Activated CD4-positive, alpha-beta T cell treated with anti-CD3 and anti-CD28 coated beads for 48 hours (primary cell): ENCODE measurements at regions not wholly inside any gene's neighbourhood (a gene's known extent, or its start where the extent isn't known, plus 50 kb on each side); places are given as distances from the start of the nearest gene placed in this dataset.
"Not testable (repeated sequence)": the region's sequence is repeated elsewhere in the genome, so short reads cannot be mapped to it uniquely, and the experiment has no call there.

Source experiments
- DNase-seq: peaks from one replicate; pipeline ENCODE4 v3.0.0-alpha.2; 2020

DNA sequence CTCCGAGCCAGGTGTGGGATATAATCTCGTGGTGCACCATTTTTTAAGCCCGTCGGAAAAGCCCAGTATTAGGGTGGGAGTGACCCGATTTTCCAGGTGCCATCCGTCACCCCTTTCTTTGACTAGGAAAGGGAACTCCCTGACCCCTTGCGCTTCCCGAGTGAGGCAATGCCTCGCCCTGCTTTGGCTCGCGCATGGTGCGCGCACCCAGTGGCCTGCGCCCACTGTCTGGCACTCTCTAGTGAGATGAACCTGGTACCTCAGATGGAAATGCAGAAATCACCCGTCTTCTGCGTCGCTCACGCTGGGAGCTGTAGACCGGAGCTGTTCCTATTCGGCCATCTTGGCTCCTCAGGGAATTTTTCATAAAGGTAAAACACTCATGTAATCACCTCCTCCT, 63.9 kb downstream of the RWDD3 start:
- DNase-seq, result not testable (repeated sequence)

DNA sequence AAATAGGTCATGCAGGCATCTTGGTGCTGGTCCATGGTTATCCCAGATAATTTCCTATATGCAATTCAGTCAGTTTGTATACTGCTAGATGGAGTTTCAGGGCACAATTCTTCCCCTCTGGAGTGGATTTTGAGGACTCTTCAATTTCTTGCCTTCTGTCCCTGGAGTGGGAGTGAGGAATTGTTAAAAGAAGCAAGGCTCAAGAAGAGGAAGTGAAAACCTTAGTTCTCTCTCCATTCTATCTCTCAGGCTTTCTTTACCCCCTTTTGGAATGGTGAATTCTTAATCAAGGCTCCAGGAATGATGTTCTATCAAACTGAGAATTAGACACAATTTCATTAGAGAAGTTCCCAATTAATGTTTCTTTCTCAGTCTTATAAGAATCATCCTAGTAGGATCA, 67.1 kb downstream of the RWDD3 start:
- DNase-seq, result no peak

DNA sequence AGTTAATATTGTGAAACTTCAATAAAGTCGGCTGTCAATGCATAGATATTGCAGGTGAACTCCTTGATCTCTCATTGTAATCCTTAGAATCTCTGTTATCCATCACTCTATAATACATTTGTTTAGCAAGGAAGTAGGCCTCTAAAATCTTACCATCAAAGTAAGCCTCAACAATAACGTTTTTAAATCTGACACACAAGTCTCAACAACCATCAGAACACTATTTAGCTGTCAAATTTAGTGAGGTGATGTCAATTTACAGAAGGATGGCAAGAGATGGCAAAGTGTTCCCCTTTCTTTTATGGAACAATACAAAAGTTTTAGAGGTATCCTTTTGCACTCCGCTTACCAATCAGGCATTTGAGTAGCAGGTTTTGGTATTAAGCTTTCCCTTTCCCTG, 67.6 kb downstream of the RWDD3 start:
- DNase-seq, result no peak

DNA sequence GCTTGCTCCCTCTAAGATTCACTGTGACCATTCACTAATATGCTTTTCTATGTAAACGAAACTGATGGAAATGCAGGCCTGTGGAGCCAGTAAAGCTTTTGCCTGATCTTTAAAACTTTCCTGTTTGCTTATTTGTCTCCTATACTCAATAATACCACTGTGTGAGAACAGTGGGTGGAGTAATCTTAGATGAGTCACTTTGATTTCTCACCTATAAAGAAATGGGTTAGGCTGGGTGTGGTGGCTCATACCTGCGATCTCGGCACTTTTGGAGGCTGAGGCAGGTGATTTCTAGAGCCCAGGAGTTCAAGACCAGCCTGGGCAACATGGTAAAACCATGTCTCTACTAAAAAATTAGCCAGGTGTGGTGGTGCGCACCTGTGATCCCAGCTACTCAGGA, 70.8 kb downstream of the RWDD3 start:
- DNase-seq, result no peak

DNA sequence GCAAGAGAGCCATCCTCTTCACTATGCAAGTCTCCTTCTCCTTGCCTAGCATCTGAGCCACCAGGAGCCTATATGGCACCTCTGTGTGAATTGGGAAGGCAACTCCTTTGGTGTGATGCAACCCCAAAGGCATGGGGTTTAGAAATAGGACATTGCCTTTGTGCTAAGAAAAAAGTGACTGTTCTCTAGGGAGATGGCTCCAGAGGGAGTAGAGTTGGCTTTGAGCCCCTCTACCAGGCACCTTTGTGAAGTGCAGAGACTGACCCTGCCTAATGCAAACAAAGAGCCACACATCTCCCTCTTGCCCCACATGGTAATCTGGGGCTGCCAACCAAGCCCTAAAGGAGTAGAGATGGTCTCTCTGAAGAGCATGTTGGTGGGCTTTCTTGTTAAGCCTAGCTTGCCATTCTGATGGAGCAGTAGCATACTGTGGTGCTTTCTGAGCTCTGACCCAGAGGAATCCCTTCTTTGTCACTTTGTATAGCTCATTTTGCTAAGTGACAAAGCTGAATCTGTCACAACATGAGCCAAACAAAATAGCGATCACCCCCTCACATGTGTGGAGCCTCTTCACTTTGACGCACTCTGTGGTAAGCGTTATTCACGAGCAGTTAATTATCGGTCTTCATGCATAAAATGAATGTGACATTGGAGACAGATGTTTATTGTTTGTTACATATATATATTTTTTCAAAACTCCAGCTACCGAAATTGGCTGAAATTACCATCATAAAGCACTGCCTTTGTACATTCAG, 74.4 kb downstream of the RWDD3 start:
- no peak for DNase-seq

DNA sequence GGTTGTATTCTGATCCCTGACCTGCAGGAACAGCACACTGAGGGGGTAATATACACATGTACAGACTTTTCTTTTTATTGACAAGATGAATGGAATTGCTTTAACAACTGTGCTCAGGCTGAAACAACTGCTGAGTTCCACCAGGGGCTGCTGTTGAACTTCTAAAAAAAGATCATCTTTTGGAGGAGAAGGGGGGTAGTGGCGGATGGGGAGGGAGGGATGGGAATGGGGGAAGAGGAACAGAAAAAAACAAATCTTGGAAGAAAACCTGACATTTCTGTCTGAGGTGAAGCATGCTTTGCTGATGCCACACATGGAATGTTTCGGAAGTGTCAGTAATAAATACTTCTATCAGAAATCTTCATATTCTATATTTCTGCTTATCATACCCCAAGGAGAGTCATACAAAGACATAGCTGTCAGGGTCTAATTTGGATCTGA, 75.0 kb downstream of the RWDD3 start:
- DNase-seq, result no peak

DNA sequence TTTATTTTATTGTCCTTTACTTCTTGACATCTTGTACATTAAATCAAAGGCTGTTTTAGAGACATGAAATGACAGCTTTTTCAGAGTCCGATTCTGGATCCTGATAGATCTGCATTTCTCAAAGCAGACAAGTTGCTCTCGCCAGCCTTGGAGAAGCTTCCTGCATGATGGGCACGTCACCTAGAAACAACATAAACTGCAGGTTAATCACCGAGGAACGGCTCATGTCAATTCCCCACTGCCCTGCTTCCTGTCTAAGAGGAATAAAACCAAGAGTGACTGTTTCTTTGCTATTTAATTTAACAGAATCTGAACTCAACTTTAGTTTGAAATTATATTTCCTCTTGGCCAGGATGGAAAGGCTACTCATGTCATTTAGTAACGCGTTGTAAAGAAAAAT, 77.0 kb downstream of the RWDD3 start:
- no peak for DNase-seq

DNA sequence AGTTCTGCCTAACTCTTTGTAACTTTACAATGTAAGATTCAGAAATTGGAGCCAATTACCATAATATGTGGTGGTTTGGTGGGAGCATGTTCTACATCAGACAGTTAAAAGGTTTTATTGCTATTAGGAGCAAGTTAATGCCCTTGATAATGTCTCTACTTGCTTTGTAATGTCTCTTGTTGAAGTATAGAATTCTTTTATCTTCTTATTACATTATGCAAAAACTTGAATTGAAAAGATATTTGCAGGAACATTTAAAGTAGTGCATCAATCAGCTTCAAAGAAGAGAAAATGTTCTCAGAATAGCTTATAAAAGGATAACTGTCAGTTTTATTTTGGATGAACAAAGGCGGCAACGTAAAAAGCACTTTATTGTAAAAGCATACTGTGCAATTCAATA, 77.8 kb downstream of the RWDD3 start:
- no peak for DNase-seq

DNA sequence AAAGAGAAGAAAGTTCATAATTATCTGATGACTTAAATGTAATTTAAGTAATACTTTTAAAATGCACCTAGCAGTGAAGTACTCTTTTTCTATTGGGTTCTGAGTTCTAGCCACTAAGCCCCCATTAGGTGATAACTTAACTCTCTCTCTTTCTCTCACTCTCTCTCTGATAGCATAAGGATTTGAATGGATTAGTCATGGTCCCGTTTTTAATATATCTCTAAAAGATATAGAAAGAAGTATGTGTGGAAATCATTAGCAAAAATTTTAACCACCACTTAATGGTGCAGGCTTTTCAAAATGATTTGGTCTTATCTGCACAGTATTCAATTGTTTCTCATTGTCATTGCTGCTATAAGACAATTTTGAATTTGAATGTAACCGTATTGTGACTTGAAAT, 78.2 kb downstream of the RWDD3 start:
- DNase-seq, result no peak

DNA sequence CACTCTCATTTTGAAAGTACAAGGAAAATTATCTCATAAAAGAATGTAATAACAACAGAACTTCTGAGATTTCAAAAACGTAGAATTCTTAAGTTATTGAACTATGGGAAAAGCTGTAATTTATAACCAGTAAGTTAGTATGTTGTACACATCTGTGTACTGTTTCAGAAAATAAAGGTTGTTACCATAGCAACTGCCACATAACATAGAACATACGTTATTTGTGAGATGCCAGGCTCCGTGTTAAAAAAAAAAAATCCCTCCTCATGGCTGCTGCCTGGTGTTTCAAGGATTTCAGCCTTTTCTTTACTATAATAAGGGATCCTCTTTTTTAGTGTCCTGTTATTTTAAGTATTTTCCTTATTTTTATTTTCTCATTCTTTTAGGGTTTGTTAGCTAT, 79.5 kb downstream of the RWDD3 start:
- no peak for DNase-seq

DNA sequence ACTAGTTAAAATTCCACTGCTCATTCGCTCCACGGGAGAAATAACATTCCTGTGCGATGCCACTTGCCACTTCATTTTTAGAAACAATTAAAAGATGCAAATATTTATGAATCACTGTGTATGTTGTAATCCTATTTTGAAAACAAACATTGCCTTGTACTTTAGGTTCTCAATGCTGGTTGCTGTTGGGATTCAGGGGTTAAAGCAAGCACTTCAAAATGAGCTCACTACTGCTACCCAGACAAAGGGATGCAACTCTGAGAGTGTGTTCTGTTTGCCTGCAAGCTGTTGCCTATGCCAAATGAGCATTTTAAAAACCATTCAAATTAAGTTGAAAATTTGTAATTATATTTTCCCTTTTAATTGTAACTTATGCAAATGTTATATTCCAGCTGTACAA, 87.5 kb downstream of the RWDD3 start:
- no peak for DNase-seq

DNA sequence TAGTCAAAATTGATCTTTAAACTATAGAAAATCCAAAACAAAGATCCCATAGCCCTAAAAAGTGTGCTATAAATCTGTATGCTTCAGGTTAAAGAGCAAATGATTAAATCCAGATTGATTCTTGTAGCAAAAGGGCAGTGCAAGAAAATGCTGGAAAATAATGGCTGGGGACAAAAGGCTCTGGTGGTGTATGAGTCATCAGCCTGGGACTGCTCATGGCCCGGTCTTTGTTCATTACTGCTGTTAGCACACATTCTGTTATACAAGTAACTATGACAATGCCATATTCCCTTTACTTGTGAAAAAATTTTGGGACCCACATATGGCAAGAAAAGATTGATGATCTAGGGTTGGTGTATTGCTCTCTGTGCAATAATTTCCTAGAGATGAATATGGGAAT, 89.1 kb downstream of the RWDD3 start:
- no peak for DNase-seq

DNA sequence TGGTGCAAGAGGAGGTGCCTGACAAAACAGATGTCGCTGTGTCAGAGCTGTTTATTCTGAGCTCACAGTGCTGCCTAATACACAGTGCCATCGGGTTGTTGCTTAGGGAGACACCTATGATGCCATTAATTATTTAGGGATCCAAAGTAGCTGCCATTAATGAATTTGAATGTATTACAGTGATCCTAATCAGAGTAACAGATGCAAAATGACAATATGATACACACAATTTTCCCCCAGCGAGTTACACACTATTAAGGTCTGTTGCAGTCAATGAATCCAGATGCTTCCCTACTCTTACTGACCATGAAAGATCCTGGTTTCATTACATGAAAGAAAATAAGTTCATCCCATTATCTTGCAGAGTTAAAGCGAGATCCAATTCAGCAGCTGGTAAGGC, 91.3 kb downstream of the RWDD3 start:
- DNase-seq, result no peak

DNA sequence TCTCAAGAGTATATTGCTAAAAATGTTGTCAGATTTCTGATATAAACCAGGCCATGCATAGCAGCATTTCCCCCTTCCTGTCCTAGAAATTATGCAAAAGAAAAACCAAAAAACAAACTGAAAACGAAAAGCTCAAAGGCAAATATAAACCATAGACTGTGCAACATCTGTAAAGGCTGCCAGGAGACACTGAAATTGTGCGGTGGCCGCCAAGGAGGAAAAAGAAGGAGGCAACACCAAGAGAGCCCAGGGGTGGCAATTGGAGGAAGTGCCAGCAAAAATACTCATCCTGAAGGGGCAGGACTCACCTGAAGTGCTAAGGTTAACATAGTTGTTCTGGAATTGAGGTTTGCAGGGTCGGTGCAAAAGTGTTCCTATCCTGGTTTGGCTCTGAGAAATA, 92.0 kb downstream of the RWDD3 start:
- no peak for DNase-seq

DNA sequence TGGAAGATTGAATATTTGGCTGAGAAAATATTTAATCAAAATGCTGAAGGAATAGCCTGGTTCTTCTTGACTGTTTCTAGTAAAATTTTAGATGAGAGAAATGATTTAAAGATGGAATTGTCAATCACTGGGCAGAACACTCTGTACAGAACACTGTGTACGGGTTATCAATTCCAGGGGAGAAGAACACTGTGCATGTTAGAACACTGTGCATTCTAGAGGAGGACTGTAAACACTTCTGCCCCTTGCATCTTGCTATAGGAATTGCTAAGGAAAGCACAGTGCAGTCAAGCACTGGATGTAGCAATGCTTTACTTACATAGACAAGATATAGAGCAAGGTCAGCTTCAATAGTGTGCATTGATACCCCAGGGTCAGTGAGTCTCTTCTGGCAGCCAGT, 98.7 kb downstream of the RWDD3 start:
- DNase-seq, result no peak

DNA sequence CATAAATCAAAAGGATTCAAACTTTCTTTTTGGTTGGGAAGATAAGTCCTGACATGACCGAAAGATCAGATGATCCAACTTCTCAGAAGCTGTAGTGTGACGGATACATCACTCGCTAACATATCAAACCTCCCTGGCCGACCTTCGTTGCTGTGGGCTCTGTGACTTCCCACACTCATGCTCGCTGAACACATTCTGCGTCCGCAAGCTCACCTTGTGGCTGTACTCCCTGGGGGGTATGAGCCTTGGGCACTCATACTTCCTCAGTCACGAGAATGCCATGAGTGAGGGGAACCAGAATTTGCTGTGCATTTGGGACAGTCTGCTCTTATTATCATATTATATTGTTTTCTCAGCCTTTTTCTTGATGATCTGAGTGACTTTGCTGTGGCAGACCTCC, 105.4 kb downstream of the RWDD3 start:
- no peak for DNase-seq

DNA sequence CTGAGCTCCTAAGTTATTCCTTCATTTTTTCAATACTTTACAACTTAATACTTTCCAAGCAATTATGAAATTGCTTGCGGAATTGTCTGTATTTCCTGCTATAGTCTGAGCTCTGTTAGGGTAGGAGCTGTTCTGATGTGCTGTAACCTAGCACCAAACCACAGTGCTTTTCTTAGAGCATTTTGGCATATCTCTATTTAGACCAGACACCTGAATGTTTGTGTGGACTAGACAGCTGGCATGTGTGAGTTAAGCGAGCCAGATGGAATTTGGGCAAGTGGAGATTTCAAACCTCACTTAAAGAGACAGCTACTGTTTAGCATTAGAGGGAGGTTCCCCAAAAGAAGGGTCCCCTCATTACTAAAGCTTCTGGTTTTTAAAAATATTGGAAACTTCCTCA, 106.1 kb downstream of the RWDD3 start:
- DNase-seq, result no peak

DNA sequence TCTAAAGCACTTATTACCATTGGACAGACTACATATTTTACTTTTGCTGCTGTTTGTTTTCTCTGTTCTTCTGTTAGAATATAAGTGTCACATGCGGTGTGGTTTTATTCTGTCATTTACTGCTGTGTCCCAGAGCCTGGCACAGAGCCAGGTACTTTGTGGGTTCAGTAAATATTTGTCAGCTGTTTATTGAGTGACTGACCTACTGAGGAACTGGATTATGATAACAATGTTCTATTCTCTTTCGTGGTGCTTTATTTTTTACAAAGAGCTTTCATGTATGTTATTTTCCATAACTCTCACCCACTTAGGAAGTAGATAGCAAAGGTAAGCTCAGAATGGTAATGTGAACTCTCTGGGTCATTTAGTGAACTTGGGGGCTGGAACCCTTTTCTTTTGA, 118.8 kb downstream of the RWDD3 start:
- DNase-seq, result no peak

DNA sequence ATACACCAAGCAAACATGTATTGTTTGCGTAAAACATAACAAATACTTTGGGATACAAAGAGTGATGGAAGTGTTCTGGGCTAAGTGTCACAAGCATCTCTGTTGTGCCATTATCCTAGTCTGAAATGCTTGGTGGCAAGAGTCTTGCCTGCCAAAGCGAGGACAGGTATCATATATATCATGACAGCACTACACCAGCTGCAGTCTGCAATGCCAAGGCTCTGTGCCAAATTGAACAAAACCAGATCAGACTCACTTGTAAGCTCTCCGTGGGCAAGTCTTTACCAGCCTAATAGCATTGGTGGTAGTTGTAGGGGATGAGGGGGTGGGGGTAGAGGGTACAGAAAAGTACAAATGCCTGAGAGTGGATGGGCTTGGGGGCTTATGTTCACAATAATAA, 119.2 kb downstream of the RWDD3 start:
- DNase-seq, result no peak

DNA sequence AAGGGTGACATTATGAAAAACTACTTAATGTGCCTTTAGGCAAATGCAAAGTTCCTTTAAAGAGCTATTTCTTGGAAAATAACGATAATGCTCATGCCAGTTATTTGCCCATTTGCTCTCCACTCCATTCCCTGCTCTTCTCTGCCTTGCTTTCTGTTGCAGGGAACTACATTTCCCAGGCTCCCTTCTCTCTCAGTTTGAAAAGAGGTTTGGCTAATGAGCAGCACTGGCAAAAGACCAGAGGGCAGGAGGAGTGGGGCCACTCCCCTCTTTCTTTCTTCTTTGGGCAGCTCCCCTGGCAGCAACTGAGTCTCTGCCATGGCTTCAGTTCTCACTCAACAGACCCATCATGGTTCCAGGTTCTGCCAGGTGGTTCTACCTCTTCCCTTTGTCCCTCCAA, 130.5 kb downstream of the RWDD3 start:
- no peak for DNase-seq

DNA sequence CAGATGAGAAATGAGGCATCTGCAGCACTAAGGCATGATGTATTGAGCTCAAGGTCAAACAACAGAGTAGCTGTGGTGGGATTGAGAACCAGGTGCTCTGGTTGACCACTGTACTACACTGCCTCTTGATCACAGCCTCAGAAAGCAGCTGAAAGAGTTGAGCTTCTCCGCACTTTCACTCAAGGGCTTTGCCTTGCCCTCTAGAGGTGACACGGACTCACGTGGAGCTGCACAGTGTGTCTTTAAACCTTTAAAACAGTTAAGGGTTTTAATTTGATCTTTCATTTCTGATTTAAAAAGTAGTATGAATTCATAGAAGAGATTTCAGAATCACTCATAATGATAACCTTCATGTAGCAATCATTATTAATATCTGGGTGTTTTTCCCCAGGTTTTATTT, 132.5 kb downstream of the RWDD3 start:
- DNase-seq, result no peak

DNA sequence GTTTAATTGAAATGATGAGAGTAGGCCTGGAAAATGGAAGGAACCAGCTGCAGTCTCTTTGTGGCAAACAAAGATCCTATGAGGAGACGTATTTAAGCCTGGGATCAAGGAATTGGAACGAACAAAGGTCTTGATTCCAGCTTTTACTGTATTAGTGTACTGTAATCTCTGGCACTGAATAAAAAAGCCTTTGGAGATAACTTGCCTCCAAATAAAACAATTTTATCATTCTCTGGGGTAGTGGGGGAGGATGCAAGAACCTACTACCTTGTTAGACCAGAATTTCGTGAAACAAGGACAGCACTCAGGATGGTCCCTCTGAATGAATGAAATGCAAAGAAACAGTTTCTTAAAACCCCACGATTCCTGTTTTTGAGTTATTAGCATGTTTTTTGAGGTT, 134.2 kb downstream of the RWDD3 start:
- DNase-seq, result no peak

DNA sequence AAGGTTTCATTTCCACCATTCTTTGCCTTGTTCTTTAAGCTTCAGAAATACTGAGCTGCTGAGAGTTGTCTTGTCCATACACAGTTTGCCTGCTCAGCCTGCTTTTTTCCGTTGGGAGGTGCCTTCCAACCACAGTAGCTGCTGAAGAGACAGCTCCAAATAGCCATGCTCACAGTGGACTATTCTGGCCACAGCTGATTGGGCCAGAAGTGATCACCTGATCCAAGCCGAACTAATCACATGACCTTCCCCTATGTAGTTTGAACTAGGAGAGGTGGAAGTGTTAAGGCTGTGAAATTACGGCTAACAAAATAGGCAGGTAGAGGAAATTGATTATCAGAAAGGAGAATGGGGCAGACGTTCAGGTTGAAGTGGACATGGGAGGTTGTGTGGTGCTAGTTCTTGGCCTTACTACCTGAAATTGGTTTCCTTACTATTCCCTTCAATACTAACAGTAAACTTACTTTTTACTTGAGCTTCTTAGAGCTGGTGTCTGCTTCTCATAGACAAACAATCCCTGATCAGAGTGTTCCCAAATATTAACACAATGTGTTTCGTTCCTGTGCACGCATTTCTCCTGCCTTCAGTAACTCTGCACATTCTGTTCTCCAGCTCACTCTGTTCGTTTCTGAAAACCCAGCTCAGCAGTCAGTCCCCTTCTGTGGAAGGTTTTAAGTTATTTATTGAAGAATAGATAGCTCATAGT, 136.1 kb downstream of the RWDD3 start:
- DNase-seq, result no peak

DNA sequence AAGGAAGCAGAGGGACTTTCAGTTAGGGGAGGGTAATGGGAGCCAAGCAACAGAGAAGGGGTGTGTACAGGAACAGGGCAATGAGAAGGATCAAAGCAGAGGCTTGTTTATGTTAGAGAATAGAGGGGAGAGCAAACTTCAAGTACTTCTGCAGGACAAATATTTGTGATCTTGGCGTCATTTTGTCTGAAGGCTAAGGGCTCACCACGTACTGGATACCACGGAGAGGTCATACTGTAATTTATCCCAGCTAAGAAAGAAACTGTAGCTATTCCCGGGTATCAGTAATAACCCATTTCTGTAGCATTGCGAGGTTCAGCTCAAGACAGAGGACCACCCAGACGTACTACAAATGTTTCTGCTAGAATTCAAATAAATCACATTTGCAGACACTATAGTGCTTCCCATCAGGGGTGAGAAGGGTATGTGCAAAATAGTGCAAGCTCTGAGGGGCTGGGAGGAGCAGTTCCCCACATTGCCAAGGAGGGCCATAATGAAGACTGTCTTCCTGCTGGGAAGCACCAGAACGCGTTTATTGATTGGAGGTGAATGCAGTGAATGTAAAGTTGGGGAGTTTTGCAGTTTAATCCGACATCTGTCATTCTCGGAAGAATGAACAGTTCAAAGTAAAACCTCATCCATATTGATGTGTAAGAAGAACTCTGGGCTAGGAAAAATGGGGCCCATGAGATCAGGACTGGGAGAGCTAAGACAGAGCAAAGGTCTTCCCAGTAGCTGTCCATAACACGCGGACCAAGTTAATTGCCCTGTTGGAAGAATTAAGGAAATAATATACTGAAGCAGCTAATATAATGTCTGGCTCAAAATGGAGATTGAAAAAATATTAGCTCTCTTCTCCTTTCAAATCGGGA, 136.9 kb downstream of the RWDD3 start:
- no peak for DNase-seq
